AG04449 (cell line): ENCODE measurements at regions not wholly inside any gene's neighbourhood (a gene's known extent, or its start where the extent isn't known, plus 50 kb on each side); places are given as distances from the start of the nearest gene placed in this dataset.

ENCODE experiments used
- CTCF ChIA-PET: fragments of 350-600 bp; formaldehyde crosslinking; extraction: SDS; loops from one replicate; lab custom pipeline; 2021; ENCODE audit warnings: antibody characterized with exemption; lab: Yijun Ruan, JAX
- POLR2A ChIA-PET: fragments of 400-600, 350-600 bp; formaldehyde crosslinking; extraction: SDS; loops from one replicate; lab custom pipeline; 2020; ENCODE audit warnings: antibody characterized with exemption, inconsistent platforms; lab: Yijun Ruan, JAX
- DNase-seq: peaks from one replicate; pipeline ENCODE4 v3.0.0-alpha.2; 2010; ENCODE audit warnings: low read depth, low spot score
- H3K4me3 ChIP-seq: 2 replicates; pipeline ENCODE4 v1.5.1; 2011; ENCODE audit warnings: low read depth, mild to moderate bottlenecking, control low read depth, low read length
- CTCF ChIP-seq: IDR thresholded peaks from one replicate; pipeline ENCODE4 v1.5.1; 2011; ENCODE audit warnings: mild to moderate bottlenecking, moderate library complexity, low read length, control low read depth, inconsistent platforms; ENCODE audit not compliant: insufficient read depth; ENCODE audit errors: missing control alignments

DNA sequence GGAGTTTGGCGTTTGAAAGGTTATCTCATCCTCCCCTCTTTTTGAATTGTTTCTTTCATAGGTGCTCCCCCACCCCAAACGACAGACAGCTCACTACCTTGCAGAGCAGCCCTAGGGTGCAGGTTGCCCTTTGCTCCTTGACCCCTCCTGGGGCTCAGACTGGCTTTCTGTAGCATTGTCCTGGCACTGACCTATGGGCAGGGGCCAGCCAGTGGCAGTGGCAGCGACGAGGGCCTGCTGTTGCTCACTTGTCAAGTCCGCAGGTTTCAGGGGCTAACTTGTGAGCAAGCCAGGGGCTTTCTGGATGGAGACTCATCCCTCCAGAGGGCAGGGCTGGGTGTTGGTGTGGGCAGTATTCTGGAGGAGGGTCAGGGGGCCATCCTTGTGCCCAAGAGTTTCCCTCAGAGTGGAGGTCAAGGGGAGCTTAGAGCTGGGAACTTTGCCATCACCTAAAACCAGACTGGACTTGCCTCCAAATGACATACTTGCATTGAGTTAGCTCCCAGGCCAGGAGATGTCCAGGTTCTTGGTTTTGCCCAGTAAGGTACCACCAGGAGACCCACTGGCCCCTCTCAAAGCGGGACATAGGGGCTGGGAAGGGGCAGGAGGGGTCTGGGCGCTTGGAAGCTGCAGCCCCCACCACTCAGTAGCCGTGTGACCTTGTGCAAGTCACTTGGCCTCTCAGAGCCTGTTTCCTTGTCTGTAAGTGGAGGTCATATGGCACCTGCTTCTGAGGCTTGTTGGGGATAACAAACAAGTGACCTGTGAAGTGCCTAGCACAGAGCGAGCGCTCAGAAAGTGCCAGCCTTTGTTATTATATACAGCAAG, 53.5 kb upstream of the CDKN2AIPNL start:
- no peak for DNase-seq
- TF ChIP-seq CTCF, result no peak
- H3K4me3 ChIP-seq, result no peak overlapping the region; the same call in 1 of the 2 replicates
- POLR2A ChIA-PET, result interaction anchor here (1.0 to 2.0 kb wide), 4 partner anchors 29 to 62 kb away, joined by 4 to 10 read pairs (median 5); partner anchors contain the start of gene CDKN2AIPNL
- CTCF ChIA-PET, result interaction anchor here (1.2 to 2.0 kb wide), 2 partner anchors 54 to 63 kb away, joined by 3 to 6 read pairs; no protein-coding TSS in a partner anchor

- TF ChIP-seq CTCF, result no peak
- CTCF ChIA-PET, result no interaction called here
- no peak overlapping the region for H3K4me3 ChIP-seq
- no peak for DNase-seq
- POLR2A ChIA-PET, result no interaction called here
Measured at GRCh38 chr5:134463991-134464760, 52.5 kb upstream of the CDKN2AIPNL start.

- ChIA-PET POLR2A (no interaction called here), CTCF (interaction anchor here (1.1 kb wide), 1 partner anchor 124 kb away, joined by 3 read pairs; no protein-coding TSS in a partner anchor)
- TF ChIP-seq CTCF, result no peak
- no peak overlapping the region for H3K4me3 ChIP-seq
- no peak for DNase-seq
Measured at GRCh38 chr5:134463176-134463720, 51.6 kb upstream of the CDKN2AIPNL start.

GRCh38 chr5:134462761-134463160, 51.1 kb upstream of the CDKN2AIPNL start:
- ChIA-PET CTCF (interaction anchor here (1.1 kb wide), 1 partner anchor 124 kb away, joined by 3 read pairs; no protein-coding TSS in a partner anchor), POLR2A (no interaction called here)
- no peak overlapping the region for H3K4me3 ChIP-seq
- no peak for TF ChIP-seq CTCF
- DNase-seq, result no peak

DNA sequence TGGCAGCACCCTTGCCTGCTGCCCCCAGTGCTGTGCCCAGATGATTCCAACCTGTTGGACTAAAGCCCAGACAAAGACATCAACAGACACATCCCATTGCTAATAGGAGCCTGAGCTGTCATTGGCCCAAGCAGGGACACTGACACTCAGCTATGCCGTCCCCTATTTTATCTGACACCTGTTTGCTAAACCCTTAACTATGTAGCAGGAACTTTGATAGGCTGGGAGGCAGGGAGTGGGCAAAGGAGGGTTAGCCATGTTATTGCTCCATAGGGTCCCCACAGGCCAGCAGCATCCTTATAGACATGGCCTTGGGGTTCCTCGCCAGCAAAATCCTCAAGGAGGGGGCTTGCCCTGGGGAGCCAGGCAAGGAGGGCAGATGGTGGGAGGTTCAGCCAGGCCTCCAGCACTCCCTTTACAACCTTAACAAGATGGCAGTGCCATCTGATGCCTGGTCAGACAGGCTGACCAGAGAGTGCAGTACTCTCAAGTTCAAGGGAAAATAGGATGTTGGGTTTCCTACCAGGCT, 50.4 kb upstream of the CDKN2AIPNL start:
- TF ChIP-seq CTCF, result no peak
- CTCF ChIA-PET, result interaction anchor here (1.1 kb wide), 1 partner anchor 116 kb away, joined by 3 read pairs; no protein-coding TSS in a partner anchor
- POLR2A ChIA-PET, result interaction anchor here (0.5 kb wide), 1 partner anchor 57 kb away, joined by 3 read pairs; no protein-coding TSS in a partner anchor
- no peak for DNase-seq
- no peak overlapping the region for H3K4me3 ChIP-seq
